ENCODE measurements at regions not wholly inside any gene's neighbourhood (a gene's known extent, or its start where the extent isn't known, plus 50 kb on each side); places are given as distances from the start of the nearest gene placed in this dataset.

- CTCF ChIA-PET, result no interaction called here
- Histone ChIP-seq H3K36me3 (ENCODE audit: insufficient read depth, low read length, poor library complexity, severe bottlenecking) (no peaks in the 10 kb centered on the region), H3K4me1 (ENCODE audit: insufficient read depth, low read length, poor library complexity, severe bottlenecking) (no peaks in the 10 kb centered on the region), H3K9me3 (ENCODE audit: low read depth, low read length, poor library complexity, severe bottlenecking) (no peaks in the 10 kb centered on the region), H3K4me3 (ENCODE audit: low read depth, low read length, poor library complexity, severe bottlenecking) (no peak overlapping the region), H3K27me3 (replicated peaks; ENCODE audit: insufficient read depth, low read depth, low read length, poor library complexity) (no peaks in the 10 kb centered on the region), H3K27ac (ENCODE audit: low read depth, low read length, poor library complexity, severe bottlenecking) (no peak overlapping the region)
- POLR2A ChIA-PET (ENCODE audit: low non-redundant PET), result no interaction called here
- no TSS peak for BruUV-seq (replicated peaks)
- intact Hi-C loops (cut with micrococcal nuclease; ENCODE audit: unreplicated experiment), result no loop called here
- DNase-seq (ENCODE audit: low spot score), result no peak
- no peak for TF ChIP-seq EZH2 (IDR thresholded peaks at IDR 0.05; ENCODE audit: borderline replicate concordance, low read depth, low read length, poor library complexity, severe bottlenecking)
- TF ChIP-seq, protein P1, sequence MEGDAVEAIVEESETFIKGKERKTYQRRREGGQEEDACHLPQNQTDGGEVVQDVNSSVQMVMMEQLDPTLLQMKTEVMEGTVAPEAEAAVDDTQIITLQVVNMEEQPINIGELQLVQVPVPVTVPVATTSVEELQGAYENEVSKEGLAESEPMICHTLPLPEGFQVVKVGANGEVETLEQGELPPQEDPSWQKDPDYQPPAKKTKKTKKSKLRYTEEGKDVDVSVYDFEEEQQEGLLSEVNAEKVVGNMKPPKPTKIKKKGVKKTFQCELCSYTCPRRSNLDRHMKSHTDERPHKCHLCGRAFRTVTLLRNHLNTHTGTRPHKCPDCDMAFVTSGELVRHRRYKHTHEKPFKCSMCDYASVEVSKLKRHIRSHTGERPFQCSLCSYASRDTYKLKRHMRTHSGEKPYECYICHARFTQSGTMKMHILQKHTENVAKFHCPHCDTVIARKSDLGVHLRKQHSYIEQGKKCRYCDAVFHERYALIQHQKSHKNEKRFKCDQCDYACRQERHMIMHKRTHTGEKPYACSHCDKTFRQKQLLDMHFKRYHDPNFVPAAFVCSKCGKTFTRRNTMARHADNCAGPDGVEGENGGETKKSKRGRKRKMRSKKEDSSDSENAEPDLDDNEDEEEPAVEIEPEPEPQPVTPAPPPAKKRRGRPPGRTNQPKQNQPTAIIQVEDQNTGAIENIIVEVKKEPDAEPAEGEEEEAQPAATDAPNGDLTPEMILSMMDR (conservative IDR thresholded peaks at IDR 0.05; ENCODE audit: low read depth, low read length), result no peak
Observed at GRCh38 chr18:79608999-79609461, 70.6 kb upstream of the CTDP1 start.

DNA sequence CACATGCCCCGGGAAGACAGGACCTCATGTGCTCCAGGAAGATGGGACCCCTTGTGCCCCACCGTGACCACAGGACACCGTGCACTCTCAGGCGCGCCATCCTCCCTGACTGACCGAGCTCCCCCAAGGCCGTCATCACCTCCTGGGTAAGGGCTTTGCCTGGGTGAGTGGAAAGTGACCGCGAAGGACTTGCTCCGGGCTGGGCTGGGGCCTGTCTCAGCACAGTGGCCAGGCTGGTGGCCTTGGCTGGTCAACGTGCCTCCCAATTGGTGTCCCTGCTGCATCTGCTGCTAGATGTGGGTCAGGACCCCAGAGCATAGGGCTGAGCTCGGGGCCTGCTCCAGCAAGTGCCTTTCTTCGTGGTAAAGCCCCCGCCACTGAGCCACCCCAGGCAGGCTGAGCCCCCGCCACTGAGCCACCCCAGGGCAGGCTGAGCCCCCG is 69.7 kb upstream of the CTDP1 start:
- no peaks in the 10 kb centered on the region for H3K36me3 ChIP-seq (ENCODE audit: insufficient read depth, low read length, poor library complexity, severe bottlenecking)
- TF ChIP-seq EZH2 (IDR thresholded peaks at IDR 0.05; ENCODE audit: borderline replicate concordance, low read depth, low read length, poor library complexity, severe bottlenecking), result no peak
- TF ChIP-seq, protein P1 (conservative IDR thresholded peaks at IDR 0.05; ENCODE audit: low read depth, low read length), result no peak
- no peaks in the 10 kb centered on the region for H3K4me1 ChIP-seq (ENCODE audit: insufficient read depth, low read length, poor library complexity, severe bottlenecking)
- no peak overlapping the region for H3K27ac ChIP-seq (ENCODE audit: low read depth, low read length, poor library complexity, severe bottlenecking)
- no peak for DNase-seq (ENCODE audit: low spot score)
- H3K4me3 ChIP-seq (ENCODE audit: low read depth, low read length, poor library complexity, severe bottlenecking), result no peak overlapping the region
- CTCF ChIA-PET, result no interaction called here
- POLR2A ChIA-PET (ENCODE audit: low non-redundant PET), result no interaction called here
- no peaks in the 10 kb centered on the region for H3K27me3 ChIP-seq (replicated peaks; ENCODE audit: insufficient read depth, low read depth, low read length, poor library complexity)
- no TSS peak for BruUV-seq (replicated peaks)
- intact Hi-C loops (cut with micrococcal nuclease; ENCODE audit: unreplicated experiment), result no loop called here
- no peaks in the 10 kb centered on the region for H3K9me3 ChIP-seq (ENCODE audit: low read depth, low read length, poor library complexity, severe bottlenecking)

GRCh38 chr18:79610461-79611039 is 69.1 kb upstream of the CTDP1 start:
- Histone ChIP-seq H3K4me3 (ENCODE audit: low read depth, low read length, poor library complexity, severe bottlenecking) (no peak overlapping the region), H3K27me3 (replicated peaks; ENCODE audit: insufficient read depth, low read depth, low read length, poor library complexity) (no peaks in the 10 kb centered on the region), H3K9me3 (ENCODE audit: low read depth, low read length, poor library complexity, severe bottlenecking) (no peaks in the 10 kb centered on the region), H3K27ac (ENCODE audit: low read depth, low read length, poor library complexity, severe bottlenecking) (no peak overlapping the region), H3K4me1 (ENCODE audit: insufficient read depth, low read length, poor library complexity, severe bottlenecking) (no peaks in the 10 kb centered on the region), H3K36me3 (ENCODE audit: insufficient read depth, low read length, poor library complexity, severe bottlenecking) (no peaks in the 10 kb centered on the region)
- intact Hi-C loops (cut with micrococcal nuclease; ENCODE audit: unreplicated experiment), result no loop called here
- DNase-seq (ENCODE audit: low spot score), result no peak
- no TSS peak for BruUV-seq (replicated peaks)
- TF ChIP-seq, protein P1 (conservative IDR thresholded peaks at IDR 0.05; ENCODE audit: low read depth, low read length), result no peak
- TF ChIP-seq EZH2 (IDR thresholded peaks at IDR 0.05; ENCODE audit: borderline replicate concordance, low read depth, low read length, poor library complexity, severe bottlenecking), result no peak
- POLR2A ChIA-PET (ENCODE audit: low non-redundant PET), result no interaction called here
- CTCF ChIA-PET, result no interaction called here
